ENCODE measurements at regions not wholly inside any gene's neighbourhood (a gene's known extent, or its start where the extent isn't known, plus 50 kb on each side); places are given as distances from the start of the nearest gene placed in this dataset.

DNA sequence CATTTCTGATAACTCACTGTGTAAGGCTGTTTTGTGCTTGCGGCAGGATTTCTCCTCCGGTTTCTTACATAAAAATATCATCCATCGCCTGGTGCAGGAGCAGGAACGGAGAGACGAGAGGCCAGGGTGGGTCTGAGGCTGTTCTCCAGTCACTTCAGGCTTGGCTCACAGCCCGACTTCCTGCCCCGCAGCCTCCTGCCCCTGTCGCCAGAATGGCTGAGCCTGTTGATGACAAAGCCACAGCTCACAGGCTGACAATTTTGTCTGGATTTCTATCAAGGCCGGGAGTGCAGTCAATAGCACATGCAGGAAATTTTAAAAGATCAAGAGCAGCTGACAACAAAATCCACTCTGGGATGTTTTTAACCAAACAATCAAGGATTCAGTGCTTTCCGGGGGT is 229.7 kb upstream of the ZNF32 start:
- ChIA-PET CTCF (no interaction called here), POLR2A (no interaction called here)

DNA sequence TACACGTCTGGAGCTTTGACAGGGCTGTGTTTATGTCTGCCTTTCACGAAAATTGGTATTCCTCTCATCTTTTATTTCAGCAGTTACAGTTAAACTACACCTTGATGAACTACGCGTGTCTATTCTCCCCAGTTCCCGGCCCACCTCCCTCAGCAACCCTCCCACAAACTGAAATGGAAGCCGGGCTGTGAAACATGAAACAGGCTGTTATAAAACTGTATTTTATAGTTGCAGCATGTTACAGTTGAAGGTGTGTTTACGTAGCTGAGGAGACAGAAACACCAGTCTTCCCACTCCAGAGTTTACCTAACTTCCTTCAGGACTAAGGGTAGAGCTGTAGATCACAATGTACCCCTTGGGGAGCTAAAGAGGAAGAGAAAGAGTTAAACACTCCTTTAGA is 228.3 kb upstream of the ZNF32 start:
- ChIA-PET CTCF (no interaction called here), POLR2A (no interaction called here)

DNA sequence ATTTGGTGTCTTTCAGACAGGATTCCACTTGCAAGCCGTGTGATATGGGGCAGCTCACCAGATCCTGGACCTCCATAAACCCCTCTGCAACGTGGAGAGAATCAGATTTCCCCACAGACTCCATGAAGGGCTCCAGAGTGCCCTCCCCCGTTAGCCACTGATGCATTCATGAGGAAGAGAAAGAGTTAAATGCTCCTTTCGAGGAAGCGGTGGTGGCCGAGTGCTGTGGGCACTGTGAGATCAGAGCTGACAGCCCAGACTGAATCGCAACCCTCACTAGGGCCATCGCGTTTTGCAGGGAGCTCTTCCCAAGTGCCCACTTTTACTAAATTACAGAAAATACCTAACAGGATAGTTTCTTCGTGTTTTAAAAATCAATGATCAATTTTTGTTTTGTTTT is 226.3 kb upstream of the ZNF32 start:
- POLR2A ChIA-PET: no interaction called here
- CTCF ChIA-PET: no interaction called here

DNA sequence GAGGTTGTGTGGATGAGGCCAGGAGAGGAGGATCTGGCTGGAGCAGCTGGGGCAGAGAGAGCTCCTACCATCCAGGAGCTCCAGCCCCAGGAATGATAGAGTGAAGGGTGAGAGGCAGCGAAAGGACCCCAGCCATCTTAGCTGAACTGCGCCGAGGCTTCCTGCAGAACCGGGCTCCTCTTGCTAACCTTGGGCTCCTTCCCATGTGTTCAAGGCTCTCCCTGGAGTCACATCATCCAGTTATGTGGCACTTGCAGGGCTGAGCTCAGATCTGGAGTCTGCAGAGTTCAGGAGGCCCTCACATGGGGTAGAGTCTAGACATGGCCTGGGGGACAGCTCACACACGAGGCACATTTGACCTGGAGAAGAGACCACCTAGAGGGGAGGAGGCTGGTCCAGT is 225.0 kb upstream of the ZNF32 start:
- ChIA-PET CTCF (no interaction called here), POLR2A (no interaction called here)

DNA sequence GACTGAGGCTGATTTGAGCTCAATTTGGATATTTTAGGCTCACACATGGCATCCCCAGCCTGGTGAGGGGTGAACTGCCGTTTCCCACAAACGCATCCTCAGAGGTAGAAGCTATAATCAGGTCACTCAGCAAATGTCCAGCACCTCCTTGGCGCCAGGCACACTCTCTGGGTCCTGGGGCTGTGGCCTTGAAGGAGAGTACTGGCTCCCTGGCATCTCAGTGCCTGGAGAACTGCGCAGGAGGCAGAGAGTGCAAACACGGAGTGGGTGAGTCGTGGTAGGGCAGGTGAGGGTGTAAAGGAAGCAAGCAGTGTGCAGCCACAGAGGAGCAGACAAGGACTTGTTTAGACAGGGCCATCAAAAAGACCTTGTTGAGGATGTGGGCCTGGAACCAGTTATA is 224.0 kb upstream of the ZNF32 start:
- ChIA-PET POLR2A (no interaction called here), CTCF (no interaction called here)

DNA sequence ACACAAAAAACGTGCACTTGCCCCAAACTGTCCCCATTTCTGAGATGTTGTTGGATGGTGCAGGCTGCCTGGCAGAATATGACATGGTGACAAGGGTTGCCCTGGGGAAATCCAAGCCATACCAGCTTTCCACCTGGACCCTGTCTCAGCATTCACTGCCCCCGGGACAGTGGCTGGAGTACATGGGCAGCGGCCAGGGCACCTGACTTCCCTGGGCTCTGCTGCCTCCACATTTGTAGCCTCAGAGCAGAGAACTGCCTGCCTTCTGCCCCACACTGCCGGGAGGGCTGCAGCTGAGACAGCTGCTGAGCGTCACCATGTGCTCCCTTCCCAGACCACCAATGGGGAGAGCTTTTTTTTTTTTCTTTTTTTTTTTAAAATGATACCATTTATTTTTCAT is 222.9 kb upstream of the ZNF32 start:
- ChIA-PET POLR2A (no interaction called here), CTCF (interaction anchor here (1.1 kb wide), 1 partner anchor 273 kb away, joined by 3 read pairs; no protein-coding TSS in a partner anchor)

DNA sequence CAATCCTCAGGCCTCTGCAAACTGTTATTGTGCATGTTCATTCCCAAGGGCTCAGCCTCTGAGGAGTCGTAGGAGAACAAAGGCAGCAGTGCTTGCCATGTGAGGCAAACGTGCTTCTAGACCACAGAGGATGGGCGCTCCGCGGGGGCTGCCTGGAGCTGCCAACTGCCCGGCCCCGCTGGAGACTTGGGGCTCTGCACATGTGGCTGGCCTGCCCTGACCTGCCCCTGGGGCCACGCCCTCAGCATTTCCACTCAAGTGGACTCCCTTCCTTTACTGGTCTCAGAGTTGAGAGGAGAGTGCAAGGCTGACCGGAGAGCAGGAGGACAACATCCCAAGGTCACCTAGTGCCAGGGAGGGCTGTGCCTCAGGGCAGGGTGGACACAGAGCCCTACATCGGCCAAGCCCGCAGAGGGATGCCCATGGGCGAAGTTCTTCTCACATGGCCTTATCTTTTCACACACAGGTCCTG is 222.3 kb upstream of the ZNF32 start:
- ChIA-PET POLR2A (no interaction called here), CTCF (interaction anchor here (1.1 kb wide), 1 partner anchor 273 kb away, joined by 3 read pairs; no protein-coding TSS in a partner anchor)

DNA sequence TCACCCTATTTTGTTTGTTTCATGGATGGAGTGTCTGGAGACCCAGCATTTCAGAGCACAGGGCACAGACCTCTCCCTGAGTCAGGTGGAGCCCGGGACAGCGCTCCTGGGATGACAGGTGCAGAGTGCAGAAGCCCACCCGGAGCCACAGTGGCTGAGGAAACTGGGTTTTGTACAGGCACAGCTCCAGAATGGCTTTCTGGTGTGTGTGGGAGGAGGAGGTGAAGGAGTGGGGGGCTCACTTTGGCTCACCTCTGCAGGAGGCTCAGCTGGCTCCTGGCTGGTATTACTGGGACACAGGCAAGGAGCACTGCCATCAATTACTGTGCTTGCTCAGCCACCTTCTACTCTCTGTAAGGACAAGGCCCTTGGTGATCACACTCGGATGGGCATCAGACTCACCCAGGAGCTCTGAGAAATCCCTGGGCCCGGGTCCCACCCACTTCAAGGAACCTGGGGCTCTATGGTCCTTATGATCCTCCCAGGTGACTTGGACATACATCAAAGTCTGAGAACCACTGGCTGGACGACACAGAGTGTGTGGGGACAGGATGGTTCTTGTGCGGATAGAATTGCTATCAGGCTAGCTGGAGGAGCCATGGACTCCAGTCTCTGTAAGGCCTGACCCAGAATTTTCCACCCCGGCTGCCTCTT is 221.1 kb upstream of the ZNF32 start:
- ChIA-PET CTCF (no interaction called here), POLR2A (no interaction called here)

DNA sequence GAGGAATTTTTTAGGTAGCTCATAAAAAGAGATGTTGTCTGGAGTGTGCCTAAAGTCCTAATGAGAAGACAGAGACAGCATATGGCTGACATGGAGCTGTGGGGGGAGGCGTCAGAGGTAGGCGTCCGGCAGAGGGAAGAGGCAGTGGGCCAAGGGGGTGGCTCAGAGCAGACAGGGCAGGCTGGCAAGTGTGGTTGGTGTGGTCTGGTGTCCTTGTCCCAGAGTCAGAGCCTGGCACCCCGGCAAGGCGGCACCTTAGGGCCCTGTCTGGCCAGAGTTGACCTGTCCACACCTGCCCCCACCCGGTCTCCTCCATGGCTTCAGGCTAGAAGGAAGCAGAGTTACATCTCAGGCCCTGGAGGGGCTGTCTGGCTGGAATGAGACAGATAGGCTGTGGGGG is 220.3 kb upstream of the ZNF32 start:
- POLR2A ChIA-PET: no interaction called here

DNA sequence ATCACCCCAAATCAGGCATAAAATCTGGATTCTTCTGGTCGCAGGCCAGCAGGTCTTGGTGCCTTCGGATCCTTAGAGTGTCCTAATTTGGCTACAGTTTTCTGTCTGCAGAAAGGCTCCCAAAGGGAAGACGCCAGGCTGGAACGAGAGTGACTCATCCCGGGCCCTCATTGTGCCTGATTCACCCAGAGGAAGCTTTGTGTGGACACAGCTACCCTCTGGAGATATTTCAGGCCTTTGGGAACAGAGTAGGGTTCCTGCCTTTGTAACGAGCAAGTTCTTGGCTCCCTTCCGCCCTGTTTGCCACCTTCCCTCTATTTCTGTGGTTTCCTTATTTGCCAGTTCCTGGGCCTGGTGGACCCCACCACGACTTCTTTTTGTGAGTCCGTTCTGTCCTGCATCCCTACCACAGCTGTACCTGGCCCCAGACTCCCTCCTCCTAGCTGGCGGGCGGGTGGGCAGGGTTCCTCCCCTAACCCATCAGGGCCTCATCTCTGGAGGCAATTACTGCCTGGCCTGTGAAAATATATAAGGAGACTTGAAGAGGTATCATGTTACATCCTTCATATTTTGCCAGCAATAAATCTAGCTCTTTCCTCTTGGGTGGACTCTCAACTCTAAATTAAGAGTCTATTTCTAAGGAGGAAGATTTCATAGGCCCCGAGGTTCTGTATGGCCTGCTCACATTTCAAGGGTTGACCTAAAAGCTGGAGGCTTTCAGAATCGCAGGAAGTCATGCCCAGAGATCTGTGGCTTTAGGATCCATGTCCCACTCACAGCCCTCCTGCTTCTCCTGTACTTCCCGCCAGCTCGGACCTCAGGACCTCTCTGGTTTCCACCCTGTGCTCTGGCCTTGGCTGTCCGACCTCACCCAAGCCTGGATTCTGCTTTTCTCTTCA is 219.2 kb upstream of the ZNF32 start:
- ChIA-PET POLR2A (no interaction called here), CTCF (no interaction called here)

More for the DNA sequence above, 220.3 kb upstream of the ZNF32 start:
- CTCF ChIA-PET: no interaction called here

DNA sequence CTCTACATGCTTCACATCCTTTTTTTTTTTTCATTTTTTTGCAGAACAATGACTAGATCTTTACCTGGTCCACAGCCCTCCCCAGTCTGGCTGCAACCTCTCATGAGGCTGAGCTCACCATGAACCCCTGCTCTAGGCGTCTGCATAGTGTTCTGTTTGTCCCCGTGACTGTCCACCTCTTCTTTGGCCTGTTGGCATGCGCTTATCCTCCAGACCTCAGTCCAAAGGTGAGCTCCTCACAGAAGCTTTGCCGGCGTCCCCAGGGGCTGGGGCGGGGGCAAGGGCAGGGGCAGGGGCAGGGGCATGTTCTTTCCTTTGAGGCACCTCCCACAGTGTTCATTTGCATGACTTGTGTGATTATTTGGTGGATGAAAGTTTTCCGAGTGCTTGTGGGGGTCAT is 218.4 kb upstream of the ZNF32 start:
- POLR2A ChIA-PET: no interaction called here
- CTCF ChIA-PET: no interaction called here

DNA sequence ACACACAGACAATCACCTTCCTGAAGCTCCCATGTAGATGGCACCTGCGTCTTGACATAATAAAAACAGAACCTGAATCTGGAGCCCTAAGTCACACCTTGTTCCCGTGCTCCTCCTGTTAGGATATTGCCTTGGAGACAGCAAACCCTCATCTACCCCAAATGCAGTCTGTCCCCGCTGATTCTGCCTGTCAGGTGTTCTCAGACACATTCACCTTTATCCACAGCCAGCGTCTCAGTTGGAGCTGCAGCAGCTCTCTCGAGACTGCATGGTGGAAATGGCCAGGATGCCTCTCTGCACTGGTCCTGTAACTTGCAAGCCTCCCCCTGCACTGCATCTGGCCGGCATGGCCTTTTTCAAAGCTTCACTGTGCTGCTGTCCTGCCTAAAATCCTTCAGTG is 218.0 kb upstream of the ZNF32 start:
- CTCF ChIA-PET: no interaction called here

DNA sequence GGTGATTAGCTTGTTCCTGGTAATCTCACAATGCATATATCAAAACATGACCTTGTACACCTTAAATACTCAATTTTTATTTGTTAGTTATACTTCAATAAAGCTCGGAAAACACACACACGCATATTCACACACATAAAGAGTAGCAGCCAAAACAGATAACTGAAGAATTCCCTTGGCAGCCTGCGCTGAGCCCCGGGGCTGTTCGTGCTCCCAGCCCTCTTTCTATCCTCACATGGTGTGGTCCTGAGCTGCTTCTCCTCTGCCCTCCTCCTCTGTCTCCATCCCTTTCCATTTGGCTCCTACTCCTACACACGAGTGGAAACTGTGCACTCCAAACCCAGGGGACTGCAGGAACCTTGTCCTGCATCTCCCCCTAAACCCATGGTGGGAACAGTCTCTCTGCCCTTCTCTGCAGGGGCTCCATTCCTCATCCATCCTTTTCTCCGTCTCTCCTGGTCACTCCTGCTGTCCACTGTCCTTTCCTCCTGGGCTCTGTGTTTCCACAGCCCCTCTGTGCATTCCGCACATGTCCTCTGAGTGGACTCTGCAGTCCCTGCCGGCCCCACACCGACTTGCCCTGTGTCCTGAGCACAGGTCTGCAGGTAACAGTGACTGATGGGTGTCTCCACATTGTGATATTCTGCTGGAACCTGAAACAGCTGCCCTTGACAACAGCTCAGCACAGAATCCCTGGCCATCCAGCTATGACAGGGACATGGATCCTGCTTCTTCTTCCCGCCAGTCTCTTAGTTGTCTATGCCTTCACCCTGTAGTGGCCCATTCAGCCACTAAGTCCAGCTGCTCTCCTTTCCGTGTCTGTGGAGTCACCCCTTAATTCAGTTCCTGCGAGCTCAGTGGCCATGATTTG is 216.8 kb upstream of the ZNF32 start:
- ChIA-PET POLR2A (no interaction called here), CTCF (no interaction called here)

More for the DNA sequence above, 218.0 kb upstream of the ZNF32 start:
- POLR2A ChIA-PET: no interaction called here

DNA sequence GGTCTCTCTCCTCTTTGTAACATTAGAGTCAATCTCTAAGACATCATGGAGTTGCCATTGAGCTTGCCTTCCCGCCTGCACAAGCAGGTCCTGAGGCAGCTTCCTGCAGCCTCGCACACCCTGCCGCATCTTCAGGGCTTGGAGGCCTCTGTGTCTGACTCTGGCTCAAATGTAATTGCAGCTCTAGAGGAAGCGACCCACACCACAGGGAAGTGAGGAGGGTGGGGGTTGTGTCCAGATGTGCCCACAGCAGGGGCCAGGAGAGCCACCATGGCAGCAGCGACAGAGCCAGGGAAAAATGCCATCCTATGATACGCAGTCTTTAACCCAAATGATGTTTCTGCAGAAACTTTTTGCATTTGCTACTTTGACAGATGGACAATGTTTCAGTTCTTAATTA is 216.0 kb upstream of the ZNF32 start:
- POLR2A ChIA-PET: no interaction called here
- CTCF ChIA-PET: no interaction called here

DNA sequence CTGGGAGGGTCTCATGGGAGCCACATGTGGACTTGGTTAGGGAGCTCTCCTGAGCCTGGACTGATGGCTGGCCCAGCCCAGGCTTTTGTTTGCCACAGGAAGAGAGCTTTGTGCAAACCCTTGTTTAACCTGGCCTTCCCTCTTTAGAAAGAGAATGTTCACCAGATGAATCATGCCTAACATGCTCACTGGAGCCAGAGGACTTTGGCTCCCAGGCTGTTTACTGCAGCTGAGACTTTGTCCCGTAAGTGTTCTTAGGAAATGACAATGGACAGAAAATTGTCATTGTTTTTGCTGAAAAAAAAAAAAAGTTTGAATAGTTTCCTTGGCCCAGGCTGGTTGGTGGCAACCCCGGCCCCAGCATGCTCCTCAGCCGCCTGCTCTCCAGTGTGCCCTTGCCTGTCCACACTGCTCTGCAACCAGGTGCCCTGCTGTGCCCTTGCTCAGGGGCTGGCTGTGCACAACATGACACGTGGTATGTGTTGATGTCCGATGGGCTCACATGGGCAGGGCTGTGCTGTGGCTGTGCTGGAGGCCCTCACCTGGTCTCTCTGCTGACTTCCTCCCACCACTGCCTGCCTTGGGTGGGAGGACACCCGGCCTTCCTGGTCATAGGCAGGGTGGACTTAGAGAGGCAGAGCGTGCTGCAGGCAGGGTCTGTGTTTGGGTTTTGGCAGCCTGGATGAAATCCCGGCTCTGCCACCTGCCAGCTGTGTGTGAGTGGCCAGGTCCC is 215.3 kb upstream of the ZNF32 start:
- ChIA-PET POLR2A (no interaction called here), CTCF (no interaction called here)

DNA sequence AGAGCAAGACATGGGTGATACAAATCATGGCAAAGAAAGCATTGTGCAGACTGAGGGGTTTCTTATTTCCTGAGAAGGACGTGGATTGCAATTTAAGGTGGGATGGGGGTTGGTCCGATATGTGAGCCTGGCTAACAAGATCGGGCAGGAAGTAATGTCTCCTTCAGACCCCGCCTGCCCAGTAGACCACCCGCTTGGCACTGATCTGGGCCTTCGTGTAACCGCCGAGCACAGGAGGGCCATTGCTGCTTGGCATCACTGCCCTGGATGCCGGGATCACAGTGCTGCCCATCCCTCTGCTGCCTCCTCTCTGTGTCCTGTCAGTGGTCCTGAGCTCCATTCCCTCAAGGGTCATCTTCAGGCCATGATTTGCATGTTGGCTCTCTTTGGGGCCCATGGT is 214.6 kb upstream of the ZNF32 start:
- POLR2A ChIA-PET: no interaction called here
- CTCF ChIA-PET: no interaction called here

DNA sequence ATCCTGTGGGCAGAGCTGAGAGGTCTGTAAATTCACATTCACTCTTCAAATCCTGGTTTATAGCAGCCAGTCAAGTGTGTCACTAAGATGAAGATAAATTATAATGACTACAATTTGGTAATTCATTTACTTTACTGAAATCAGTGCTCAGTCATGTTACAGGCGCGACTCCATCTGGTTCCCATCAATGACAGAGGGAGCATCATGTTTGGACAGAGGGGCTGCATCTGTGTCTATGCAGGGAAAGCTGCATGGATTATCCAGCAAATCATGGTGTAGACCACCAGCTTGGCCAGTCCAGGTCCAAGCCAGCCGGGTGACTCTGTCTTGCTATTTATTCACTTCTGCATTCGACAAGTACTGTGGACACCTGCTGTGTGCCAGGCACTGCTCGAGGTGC is 214.1 kb upstream of the ZNF32 start:
- CTCF ChIA-PET: no interaction called here

DNA sequence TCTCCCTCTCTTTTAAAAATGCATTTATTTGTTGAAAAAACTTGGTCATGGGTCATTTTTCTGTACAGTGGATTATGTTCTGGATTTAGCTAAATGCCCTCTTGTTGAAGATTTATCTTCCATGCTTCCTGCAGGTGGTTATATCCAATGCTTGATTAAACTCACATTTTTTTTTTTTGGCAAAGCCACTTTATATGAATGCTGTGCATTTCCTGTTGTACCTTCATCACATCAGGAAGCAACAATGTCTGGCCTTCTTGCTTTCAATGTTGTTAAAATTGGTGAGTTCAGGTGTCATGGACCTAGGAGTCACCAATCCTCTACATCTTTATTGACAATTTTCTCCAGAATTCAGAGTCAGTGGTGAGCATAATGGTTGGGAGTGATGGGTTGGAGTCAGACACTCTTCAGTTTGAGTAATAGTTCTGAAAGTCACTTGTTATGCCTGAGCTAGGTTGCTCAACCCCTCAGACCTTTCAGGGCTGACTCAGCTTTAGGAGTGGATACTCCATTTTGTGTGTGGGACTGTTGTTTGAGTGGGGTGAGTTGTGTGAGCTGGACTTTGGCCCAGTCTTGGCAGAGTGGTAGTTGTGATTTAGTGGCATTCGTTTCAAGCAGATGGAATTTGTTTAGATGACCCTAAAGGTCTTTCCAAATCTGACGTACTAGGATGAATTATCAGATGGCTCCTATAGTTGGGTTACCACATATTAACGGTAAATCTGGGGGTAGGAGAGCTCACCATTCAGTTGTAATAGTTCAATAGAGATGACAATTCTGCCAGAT is 213.5 kb upstream of the ZNF32 start:
- CTCF ChIA-PET: no interaction called here
- POLR2A ChIA-PET: no interaction called here

More for the DNA sequence above, 214.1 kb upstream of the ZNF32 start:
- POLR2A ChIA-PET: no interaction called here

DNA sequence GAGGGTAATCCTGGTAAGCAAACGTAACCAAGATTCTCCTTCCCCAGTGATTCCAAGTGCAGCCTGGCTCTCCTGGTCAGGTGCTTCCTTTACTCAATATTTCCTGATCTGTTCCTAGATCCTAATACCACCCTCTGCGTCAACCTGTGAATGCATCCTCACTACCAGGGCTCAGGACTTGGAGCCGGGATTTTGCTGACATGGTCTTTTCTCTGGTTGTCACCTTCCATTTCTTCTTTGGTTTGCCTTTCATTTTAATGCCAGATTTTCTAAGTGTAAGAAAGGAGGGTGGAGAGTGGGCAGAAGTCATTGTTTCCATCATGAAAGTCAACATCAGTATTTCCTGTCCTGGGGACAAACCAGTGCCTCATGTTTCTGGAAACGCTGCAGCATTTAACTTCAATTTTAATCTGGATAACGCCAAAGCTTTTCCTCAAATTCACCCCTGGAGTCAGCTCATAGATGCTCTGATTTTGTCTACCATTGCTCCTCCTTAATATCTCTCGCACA is 210.4 kb upstream of the ZNF32 start:
- POLR2A ChIA-PET: no interaction called here
- CTCF ChIA-PET: no interaction called here

Data from activated CD8-positive, alpha-beta memory T cell treated with anti-CD3 and anti-CD28 coated beads for 36 hours (primary cell).